PC-9 (cell line): ENCODE measurements at regions not wholly inside any gene's neighbourhood (a gene's known extent, or its start where the extent isn't known, plus 50 kb on each side); places are given as distances from the start of the nearest gene placed in this dataset.

ENCODE experiments used
- BruUV-seq: library from RNA; stranded (reverse); fragments of 400-500 nt; replicated peaks from 2 replicates; lab custom pipeline; 2021; lab: Mats Ljungman, UMichigan
- CTCF ChIA-PET: fragments of 300-600 bp; sonication (Branson Sonifier 250); formaldehyde crosslinking; loops from one replicate; lab custom pipeline; 2022; ENCODE audit warnings: antibody characterized with exemption; lab: Charles Lee
- POLR2A ChIA-PET: fragments of 300-600 bp; sonication (Branson Sonifier 250); formaldehyde crosslinking; loops from one replicate; lab custom pipeline; 2022; ENCODE audit warnings: antibody characterized with exemption; ENCODE audit not compliant: unreplicated experiment; lab: Charles Lee
- DNase-seq, 2 experiments: peaks; one replicate each; pipeline versions ENCODE4 v3.0.0 to v3.0.0-alpha.2; 2015 to 2022; ENCODE audit warnings: mixed read lengths in 1 of 2
- H2AFZ ChIP-seq: fragments of 200-600 bp; sonication (generic); 2 replicates; pipeline ENCODE4 v1.8.1; 2017; ENCODE audit warnings: antibody characterized with exemption
- H3F3A ChIP-seq: fragments of 200-600 bp; sonication (generic); 2 replicates; pipeline ENCODE4 v1.8.1; 2017; ENCODE audit warnings: antibody characterized with exemption, mild to moderate bottlenecking, low read depth; ENCODE audit not compliant: insufficient read depth
- H3K27ac ChIP-seq: fragments of 200-600 bp; sonication (generic); 2 replicates; pipeline ENCODE4 v1.6.1; 2016; ENCODE audit warnings: mixed run types
- H3K27me3 ChIP-seq: fragments of 200-600 bp; sonication (generic); 2 replicates; pipeline ENCODE4 v1.6.1; 2016; ENCODE audit warnings: low read depth, mixed run types; ENCODE audit not compliant: insufficient read depth
- H3K36me3 ChIP-seq: fragments of 200-600 bp; sonication (generic); 2 replicates; pipeline ENCODE4 v1.6.1; 2016; ENCODE audit warnings: low read depth, mixed run types
- H3K4me1 ChIP-seq: fragments of 200-600 bp; sonication (generic); replicated peaks from 2 replicates; pipeline ENCODE4 v1.6.1; 2016; ENCODE audit warnings: mixed run types; ENCODE audit not compliant: insufficient read depth
- H3K4me2 ChIP-seq: fragments of 200-600 bp; sonication (generic); 2 replicates; pipeline ENCODE4 v1.6.1; 2017; ENCODE audit warnings: mixed run types
- H3K4me3 ChIP-seq: fragments of 200-600 bp; sonication (generic); 2 replicates; pipeline ENCODE4 v1.6.1; 2016; ENCODE audit warnings: mixed run types
- H3K79me2 ChIP-seq: fragments of 200-600 bp; sonication (generic); 2 replicates; pipeline ENCODE4 v1.6.1; 2017; ENCODE audit warnings: low read depth, mixed run types
- H3K9me2 ChIP-seq: fragments of 200-600 bp; sonication (generic); 2 replicates; pipeline ENCODE4 v1.8.1; 2017; ENCODE audit warnings: mild to moderate bottlenecking; ENCODE audit not compliant: insufficient read depth
- H3K9me3 ChIP-seq: fragments of 200-600 bp; sonication (generic); 2 replicates; pipeline ENCODE4 v1.8.1; 2016; ENCODE audit warnings: low read depth; ENCODE audit not compliant: insufficient read depth
- H4K20me1 ChIP-seq: fragments of 200-600 bp; sonication (generic); 2 replicates; pipeline ENCODE4 v1.8.1; 2017; ENCODE audit not compliant: insufficient read depth
- CTCF ChIP-seq: fragments of 200-600 bp; sonication (generic); conservative IDR thresholded peaks from 2 replicates; pipeline ENCODE4 v1.6.1; 2017; ENCODE audit warnings: mixed run types, antibody characterized with exemption, mild to moderate bottlenecking, moderate library complexity
- EZH2 ChIP-seq: fragments of 200-600 bp; sonication (generic); IDR thresholded peaks from 2 replicates; pipeline ENCODE4 v1.8.0; 2017; ENCODE audit warnings: antibody characterized with exemption, low read depth
- intact Hi-C: fragments of 100-400 bp; cut with micrococcal nuclease; formaldehyde crosslinking; loops from one replicate; pipeline ENCODE4 v1.10.0; 2022; ENCODE audit not compliant: unreplicated experiment

DNA sequence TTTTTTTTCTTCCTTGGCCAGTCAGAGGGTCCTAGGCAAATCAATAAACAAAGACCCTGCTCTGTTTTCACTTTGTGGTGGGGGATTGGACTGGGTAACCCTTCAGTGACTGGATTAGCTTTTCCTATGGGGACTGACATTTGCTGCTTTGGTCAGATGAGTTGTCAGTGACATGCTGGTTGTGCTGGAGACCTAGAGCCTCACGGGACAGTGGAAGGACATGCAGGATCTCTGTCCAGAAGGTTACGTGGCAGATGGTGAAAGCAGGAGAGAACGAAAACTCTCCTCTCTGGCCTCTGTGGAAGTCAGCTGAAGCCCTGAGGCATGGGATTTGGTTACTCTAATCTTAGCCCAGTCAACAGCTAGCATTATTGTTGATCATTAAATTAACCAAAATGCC, 90.0 kb upstream of the BMPER start:
- Histone ChIP-seq H3K27me3 (no peaks in the 10 kb centered on the region), H3K9me3 (no peaks in the 10 kb centered on the region), H3F3A (no peaks in the 10 kb centered on the region), H3K4me2 (no peak overlapping the region), H4K20me1 (no peaks in the 10 kb centered on the region; the same call in 1 of the 2 replicates), H3K79me2 (no peaks in the 10 kb centered on the region), H3K4me3 (no peak overlapping the region), H3K4me1 (no peaks in the 10 kb centered on the region), H3K36me3 (no peaks in the 10 kb centered on the region), H2AFZ (no peak overlapping the region), H3K9me2 (no peaks in the 10 kb centered on the region), H3K27ac (no peak overlapping the region)
- intact Hi-C loops = no loop called here
- BruUV-seq = no TSS peak
- no peak for DNase-seq
- ChIA-PET CTCF (no interaction called here), POLR2A (no interaction called here)
- TF ChIP-seq EZH2 (no peak), CTCF (no peak)

DNA sequence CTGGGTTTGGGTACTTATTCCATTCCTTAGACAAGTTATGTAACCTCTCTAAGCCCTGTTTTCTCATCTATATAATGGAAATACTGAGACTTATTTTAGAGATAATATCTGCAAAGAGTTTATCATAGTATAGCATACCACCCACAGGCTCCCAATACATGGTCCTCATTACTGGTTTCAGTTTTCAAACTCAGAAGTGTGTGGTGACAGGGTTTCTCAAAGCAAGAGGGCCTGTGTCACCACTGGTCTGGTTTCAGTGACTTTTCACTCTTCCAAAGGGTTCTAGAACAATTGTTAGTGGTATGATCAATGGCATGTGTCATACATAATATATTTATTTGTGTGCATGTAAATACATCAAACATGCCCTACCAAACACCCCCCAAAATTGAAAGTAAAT, 89.2 kb upstream of the BMPER start:
- ChIA-PET CTCF (no interaction called here), POLR2A (no interaction called here)
- intact Hi-C loops = no loop called here
- DNase-seq = no peak
- Histone ChIP-seq H3F3A (no peaks in the 10 kb centered on the region), H3K4me2 (no peak overlapping the region), H2AFZ (no peak overlapping the region), H3K36me3 (no peaks in the 10 kb centered on the region), H3K27ac (no peak overlapping the region), H4K20me1 (no peaks in the 10 kb centered on the region; the same call in 1 of the 2 replicates), H3K79me2 (no peaks in the 10 kb centered on the region), H3K4me3 (no peak overlapping the region), H3K27me3 (no peaks in the 10 kb centered on the region), H3K9me3 (no peaks in the 10 kb centered on the region), H3K4me1 (no peaks in the 10 kb centered on the region), H3K9me2 (no peaks in the 10 kb centered on the region)
- no TSS peak for BruUV-seq
- TF ChIP-seq EZH2 (no peak), CTCF (no peak)

GRCh38 chr7:33819658-33820057, 85.7 kb upstream of the BMPER start:
- H3K27ac ChIP-seq = no peak overlapping the region
- no peaks in the 10 kb centered on the region for H3K9me2 ChIP-seq
- no peak overlapping the region for H2AFZ ChIP-seq
- no peak for DNase-seq
- H3K27me3 ChIP-seq = no peaks in the 10 kb centered on the region
- ChIA-PET POLR2A (no interaction called here), CTCF (no interaction called here)
- TF ChIP-seq EZH2 (no peak), CTCF (no peak)
- intact Hi-C loops = no loop called here
- no peaks in the 10 kb centered on the region for H3K36me3 ChIP-seq
- H3K9me3 ChIP-seq = no peaks in the 10 kb centered on the region
- no peaks in the 10 kb centered on the region for H3F3A ChIP-seq
- no peaks in the 10 kb centered on the region for H3K4me1 ChIP-seq
- BruUV-seq = no TSS peak
- no peaks in the 10 kb centered on the region; the same call in 1 of the 2 replicates for H4K20me1 ChIP-seq
- H3K79me2 ChIP-seq = no peaks in the 10 kb centered on the region
- H3K4me2 ChIP-seq = no peak overlapping the region
- no peak overlapping the region for H3K4me3 ChIP-seq
